PFSK-1 (cell line): ENCODE measurements at regions not wholly inside any gene's neighbourhood (a gene's known extent, or its start where the extent isn't known, plus 50 kb on each side); places are given as distances from the start of the nearest gene placed in this dataset.

ENCODE experiments used
- FOXP2 ChIP-seq: optimal IDR thresholded peaks from 2 replicates; pipeline ENCODE3; 2011; ENCODE audit warnings: borderline replicate concordance, control low read depth, inconsistent platforms; ENCODE audit not compliant: insufficient read depth; ENCODE audit errors: extremely low read length, extremely low read depth
- POLR2AphosphoS5 ChIP-seq: IDR thresholded peaks from 2 replicates; pipeline ENCODE4 v1.6.1; 2012; ENCODE audit warnings: low read depth, mild to moderate bottlenecking, control low read depth, low read length, moderate library complexity
- SIN3A ChIP-seq: IDR thresholded peaks from 2 replicates; pipeline ENCODE4 v1.6.1; 2012; ENCODE audit warnings: mild to moderate bottlenecking, low read length, moderate library complexity, borderline replicate concordance; ENCODE audit not compliant: insufficient read depth
- TAF1 ChIP-seq: IDR thresholded peaks from 2 replicates; pipeline ENCODE4 v1.6.1; 2012; ENCODE audit warnings: low read length, control low read depth, borderline replicate concordance; ENCODE audit not compliant: insufficient read depth
- TF ChIP-seq, protein P1 (sequence below), 2 experiments: IDR thresholded peaks; 2 replicates each; pipeline versions ENCODE4 v1.6.1 to v1.8.0; 2011 to 2012; ENCODE audit warnings: low read depth in 2 of 2, low read length in 2 of 2, control low read depth in 1 of 2, inconsistent platforms in 1 of 2, mild to moderate bottlenecking in 1 of 2, moderate library complexity in 1 of 2; ENCODE audit not compliant: insufficient read depth in 1 of 2

DNA sequence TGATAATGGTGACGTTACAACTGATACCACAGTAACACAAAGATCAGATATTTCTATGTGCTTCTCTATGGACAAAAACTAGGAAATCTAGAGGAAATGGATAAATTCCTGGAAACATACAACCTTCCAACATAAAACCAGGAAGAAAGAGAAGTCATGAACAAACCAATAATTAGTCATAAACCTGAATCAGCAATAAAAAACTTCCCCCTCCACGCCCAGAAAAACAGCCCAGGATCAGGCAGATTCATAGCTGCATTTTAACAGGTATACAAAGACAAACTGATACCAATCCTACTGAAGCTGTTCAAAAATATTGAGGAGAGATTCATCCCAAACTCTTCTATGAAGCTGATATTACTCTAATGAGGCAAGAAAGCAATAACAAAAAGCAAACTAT lies 1535.2 kb upstream of the LRRTM1 start:
- TF ChIP-seq TAF1: no peak
- TF ChIP-seq FOXP2: no peak
- TF ChIP-seq POLR2AphosphoS5: no peak
- no peak for TF ChIP-seq SIN3A
- TF ChIP-seq, protein P1, sequence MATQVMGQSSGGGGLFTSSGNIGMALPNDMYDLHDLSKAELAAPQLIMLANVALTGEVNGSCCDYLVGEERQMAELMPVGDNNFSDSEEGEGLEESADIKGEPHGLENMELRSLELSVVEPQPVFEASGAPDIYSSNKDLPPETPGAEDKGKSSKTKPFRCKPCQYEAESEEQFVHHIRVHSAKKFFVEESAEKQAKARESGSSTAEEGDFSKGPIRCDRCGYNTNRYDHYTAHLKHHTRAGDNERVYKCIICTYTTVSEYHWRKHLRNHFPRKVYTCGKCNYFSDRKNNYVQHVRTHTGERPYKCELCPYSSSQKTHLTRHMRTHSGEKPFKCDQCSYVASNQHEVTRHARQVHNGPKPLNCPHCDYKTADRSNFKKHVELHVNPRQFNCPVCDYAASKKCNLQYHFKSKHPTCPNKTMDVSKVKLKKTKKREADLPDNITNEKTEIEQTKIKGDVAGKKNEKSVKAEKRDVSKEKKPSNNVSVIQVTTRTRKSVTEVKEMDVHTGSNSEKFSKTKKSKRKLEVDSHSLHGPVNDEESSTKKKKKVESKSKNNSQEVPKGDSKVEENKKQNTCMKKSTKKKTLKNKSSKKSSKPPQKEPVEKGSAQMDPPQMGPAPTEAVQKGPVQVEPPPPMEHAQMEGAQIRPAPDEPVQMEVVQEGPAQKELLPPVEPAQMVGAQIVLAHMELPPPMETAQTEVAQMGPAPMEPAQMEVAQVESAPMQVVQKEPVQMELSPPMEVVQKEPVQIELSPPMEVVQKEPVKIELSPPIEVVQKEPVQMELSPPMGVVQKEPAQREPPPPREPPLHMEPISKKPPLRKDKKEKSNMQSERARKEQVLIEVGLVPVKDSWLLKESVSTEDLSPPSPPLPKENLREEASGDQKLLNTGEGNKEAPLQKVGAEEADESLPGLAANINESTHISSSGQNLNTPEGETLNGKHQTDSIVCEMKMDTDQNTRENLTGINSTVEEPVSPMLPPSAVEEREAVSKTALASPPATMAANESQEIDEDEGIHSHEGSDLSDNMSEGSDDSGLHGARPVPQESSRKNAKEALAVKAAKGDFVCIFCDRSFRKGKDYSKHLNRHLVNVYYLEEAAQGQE (IDR thresholded peaks at IDR 0.05; ENCODE audit: insufficient read depth in 1 of 2, low read depth in 2 of 2, low read length in 2 of 2): no peak

DNA sequence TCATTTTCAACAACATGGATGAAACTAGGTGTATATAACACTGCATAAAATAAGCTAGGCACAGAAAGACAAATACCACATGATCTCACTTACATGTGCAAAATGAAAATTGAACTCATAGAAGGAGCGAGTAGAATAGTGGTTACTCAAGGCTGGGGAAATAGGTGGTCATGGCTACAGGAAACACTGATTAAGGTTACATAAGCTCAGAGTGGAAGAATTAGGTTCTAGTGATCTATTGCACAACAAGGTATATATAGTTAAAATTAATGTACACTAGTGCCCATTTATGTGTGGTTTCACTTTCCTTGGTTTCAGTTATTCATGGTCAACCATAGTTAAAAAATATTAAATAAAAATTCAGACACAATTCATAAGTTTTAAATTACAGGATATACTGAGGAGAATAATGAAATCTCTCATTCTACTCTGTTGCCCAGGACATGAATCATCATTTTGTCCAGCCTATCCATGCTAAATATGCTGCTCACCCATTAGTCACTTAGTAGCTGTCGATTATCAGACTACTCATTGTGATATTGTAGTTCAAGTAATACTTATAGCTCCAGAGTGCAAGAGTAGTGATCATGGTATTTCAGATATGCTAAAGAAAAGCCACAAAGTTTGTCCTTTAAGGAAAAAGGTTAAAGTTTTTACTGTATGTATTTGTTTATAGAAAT lies 1530.9 kb upstream of the LRRTM1 start:
- TF ChIP-seq POLR2AphosphoS5: no peak
- TF ChIP-seq SIN3A: no peak
- TF ChIP-seq, protein P1 (IDR thresholded peaks at IDR 0.05; ENCODE audit: insufficient read depth in 1 of 2, low read depth in 2 of 2, low read length in 2 of 2): no peak
- TF ChIP-seq FOXP2: no peak
- TF ChIP-seq TAF1: no peak

DNA sequence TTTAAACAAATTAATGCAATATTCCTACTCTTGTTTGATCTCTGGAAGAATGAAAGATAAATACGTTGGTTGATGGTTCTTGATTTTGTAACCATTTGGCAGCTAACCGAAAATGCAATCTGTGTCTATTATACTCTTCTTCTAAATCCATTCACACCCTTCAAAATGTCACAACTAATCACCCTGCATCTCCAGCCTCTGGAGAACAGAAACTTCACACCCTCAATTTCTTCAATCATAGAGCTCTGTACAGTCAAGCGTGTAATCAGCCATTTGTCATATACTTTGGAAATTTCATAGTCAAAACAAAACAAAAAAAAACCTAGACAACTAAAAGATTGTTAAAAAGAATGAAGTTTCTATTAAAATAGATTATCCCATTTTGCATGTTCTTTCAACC lies 1482.3 kb upstream of the LRRTM1 start:
- no peak for TF ChIP-seq FOXP2
- TF ChIP-seq POLR2AphosphoS5: no peak
- no peak for TF ChIP-seq SIN3A
- TF ChIP-seq TAF1: no peak
- TF ChIP-seq, protein P1 (IDR thresholded peaks at IDR 0.05; ENCODE audit: insufficient read depth in 1 of 2, low read depth in 2 of 2, low read length in 2 of 2): no peak

DNA sequence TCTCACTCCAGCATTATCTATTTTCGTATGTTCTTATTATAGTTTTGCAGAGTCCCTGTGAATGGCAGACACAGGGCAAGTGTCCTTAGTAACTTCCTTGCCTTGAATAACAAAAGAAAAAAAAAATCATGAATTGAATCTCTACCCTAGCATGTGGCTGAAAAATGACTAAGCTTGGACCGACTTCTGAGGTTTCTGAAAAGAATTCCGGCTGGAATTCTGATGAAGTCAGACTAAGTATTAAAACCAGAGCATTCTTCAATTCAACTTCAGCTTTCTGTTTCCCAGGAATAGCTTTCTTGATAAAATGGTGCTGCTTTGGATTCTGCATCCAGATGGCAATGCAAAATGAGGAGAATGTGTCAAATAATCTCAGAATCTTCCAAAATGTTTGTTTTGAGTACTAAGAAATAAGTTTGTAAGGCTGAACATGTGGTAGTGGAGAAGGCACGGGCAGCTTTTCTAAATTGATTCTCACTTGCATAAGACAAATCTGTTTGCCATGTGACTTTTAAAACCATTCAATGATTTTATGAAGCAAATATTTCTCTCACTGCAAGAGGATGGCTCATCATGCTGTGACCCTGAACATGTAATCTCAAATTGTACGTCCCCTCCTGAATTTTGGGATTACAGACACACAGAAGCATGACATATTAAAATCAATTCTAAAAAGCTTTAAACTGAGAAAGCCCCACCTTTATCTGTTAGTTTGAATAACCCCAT lies 1462.8 kb upstream of the LRRTM1 start:
- TF ChIP-seq FOXP2: no peak
- TF ChIP-seq TAF1: no peak
- no peak for TF ChIP-seq SIN3A
- TF ChIP-seq POLR2AphosphoS5: no peak
- TF ChIP-seq, protein P1 (IDR thresholded peaks at IDR 0.05; ENCODE audit: insufficient read depth in 1 of 2, low read depth in 2 of 2, low read length in 2 of 2): no peak

DNA sequence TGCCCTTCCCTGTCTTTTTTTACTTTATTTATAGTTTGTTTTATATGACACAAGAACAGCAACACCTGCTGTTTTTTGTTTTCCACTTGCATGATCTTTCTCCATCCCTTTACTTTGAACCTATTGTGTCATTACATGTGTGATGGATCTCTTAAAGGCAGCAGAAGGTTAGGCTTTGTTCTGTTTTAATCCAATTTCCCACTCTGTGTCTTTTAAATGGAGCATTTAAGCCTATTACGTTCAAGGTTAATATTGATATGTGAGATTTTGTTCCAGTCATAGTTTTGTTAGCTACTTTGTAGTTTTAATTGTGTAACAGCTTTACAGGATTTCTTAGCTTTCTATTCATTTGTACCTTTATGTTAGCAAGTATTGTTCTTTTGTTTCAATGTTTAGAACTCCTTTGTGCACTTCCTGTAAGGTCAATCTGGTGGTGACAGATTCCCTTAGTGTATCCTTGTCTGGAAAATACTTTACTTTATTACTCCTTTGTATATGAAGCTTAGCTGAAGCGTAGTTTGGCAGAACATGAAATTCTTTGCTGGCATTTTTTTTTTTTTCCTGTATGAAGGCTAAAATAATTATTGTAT lies 1443.0 kb upstream of the LRRTM1 start:
- TF ChIP-seq SIN3A (no peak), TAF1 (no peak), FOXP2 (no peak), POLR2AphosphoS5 (no peak)
- TF ChIP-seq, protein P1 (IDR thresholded peaks at IDR 0.05; ENCODE audit: insufficient read depth in 1 of 2, low read depth in 2 of 2, low read length in 2 of 2): no peak
